ENCODE measurements at regions not wholly inside any gene's neighbourhood (a gene's known extent, or its start where the extent isn't known, plus 50 kb on each side); places are given as distances from the start of the nearest gene placed in this dataset.
"Not testable (repeated sequence)": the region's sequence is repeated elsewhere in the genome, so short reads cannot be mapped to it uniquely, and the experiment has no call there.

GRCh38 chr10:28396331-28396730, 93.5 kb upstream of the MPP7 start:
- no peaks in the 10 kb centered on the region for H3K4me1 ChIP-seq (ENCODE audit: control insufficient read depth, low read depth, low read length)
- no peak overlapping the region for H2BK15ac ChIP-seq (replicated peaks; ENCODE audit: low read depth)
- no peak overlapping the region for H2AK5ac ChIP-seq (ENCODE audit: low read length)
- H3K56ac ChIP-seq (ENCODE audit: low read length): no peak overlapping the region
- DNase-seq: no peak
- H2BK5ac ChIP-seq (ENCODE audit: low read length): no peak overlapping the region
- no peak overlapping the region for H3K23ac ChIP-seq (ENCODE audit: low read length)
- H3K18ac ChIP-seq (ENCODE audit: low read length): no peak overlapping the region
- no peak overlapping the region for H4K5ac ChIP-seq (ENCODE audit: low read length)
- H3K79me2 ChIP-seq (ENCODE audit: control insufficient read depth, insufficient read depth, low read length): no peaks in the 10 kb centered on the region
- no peak overlapping the region for H3K27ac ChIP-seq (ENCODE audit: low read depth, low read length)
- H3K4ac ChIP-seq (ENCODE audit: low read depth, low read length): no peak overlapping the region
- no peak overlapping the region for H3K4me2 ChIP-seq (ENCODE audit: low read length)
- H3K36me3 ChIP-seq (ENCODE audit: control insufficient read depth, insufficient read depth, low read length): no peaks in the 10 kb centered on the region
- WGBS (ENCODE audit: extremely low coverage, insufficient coverage, low lambda C conversion rate): no CpG with 5 or more reads among the region's 4 CpGs
- no peak overlapping the region for H4K8ac ChIP-seq (ENCODE audit: low read depth, low read length)
- H3K27me3 ChIP-seq (ENCODE audit: insufficient read depth, low read length, poor library complexity): no peaks in the 10 kb centered on the region
- no peaks in the 10 kb centered on the region for H3K79me1 ChIP-seq (ENCODE audit: low read length)
- no peak overlapping the region for H3K9ac ChIP-seq (ENCODE audit: low read length)
- H3K4me3 ChIP-seq (ENCODE audit: low read length): no peak overlapping the region
- no peak overlapping the region for H2BK120ac ChIP-seq (ENCODE audit: low read depth, low read length)

- Histone ChIP-seq H3K36me3 (ENCODE audit: control insufficient read depth, insufficient read depth, low read length) (no peaks in the 10 kb centered on the region), H4K8ac (ENCODE audit: low read depth, low read length) (no peak overlapping the region), H3K27me3 (ENCODE audit: insufficient read depth, low read length, poor library complexity) (no peaks in the 10 kb centered on the region), H3K4me3 (ENCODE audit: low read length) (no peak overlapping the region), H3K4me1 (ENCODE audit: control insufficient read depth, low read depth, low read length) (no peaks in the 10 kb centered on the region), H3K4me2 (ENCODE audit: low read length) (no peak overlapping the region), H3K4ac (ENCODE audit: low read depth, low read length) (no peak overlapping the region), H3K27ac (ENCODE audit: low read depth, low read length) (no peak overlapping the region), H3K79me1 (ENCODE audit: low read length) (no peaks in the 10 kb centered on the region), H3K18ac (ENCODE audit: low read length) (no peak overlapping the region), H3K23ac (ENCODE audit: low read length) (no peak overlapping the region), H3K56ac (ENCODE audit: low read length) (no peak overlapping the region), H3K79me2 (ENCODE audit: control insufficient read depth, insufficient read depth, low read length) (no peaks in the 10 kb centered on the region), H4K5ac (ENCODE audit: low read length) (no peak overlapping the region), H2BK120ac (ENCODE audit: low read depth, low read length) (no peak overlapping the region), H2BK5ac (ENCODE audit: low read length) (no peak overlapping the region), H2AK5ac (ENCODE audit: low read length) (no peak overlapping the region), H3K9ac (ENCODE audit: low read length) (no peak overlapping the region), H2BK15ac (replicated peaks; ENCODE audit: low read depth) (no peak overlapping the region)
- WGBS (ENCODE audit: extremely low coverage, insufficient coverage, low lambda C conversion rate): no CpG with 5 or more reads among the region's 6 CpGs
- no peak for DNase-seq
Observed at GRCh38 chr10:28397229-28397628, 94.4 kb upstream of the MPP7 start.

GRCh38 chr10:28400176-28400575, 97.3 kb upstream of the MPP7 start:
- H2BK120ac ChIP-seq (ENCODE audit: low read depth, low read length): no peak overlapping the region
- WGBS (ENCODE audit: extremely low coverage, insufficient coverage, low lambda C conversion rate): no CpG with 5 or more reads among the region's 9 CpGs
- no peak overlapping the region for H3K18ac ChIP-seq (ENCODE audit: low read length)
- H3K4me2 ChIP-seq (ENCODE audit: low read length): no peak overlapping the region
- no peak for DNase-seq
- H2AK5ac ChIP-seq (ENCODE audit: low read length): no peak overlapping the region
- H3K4me1 ChIP-seq (ENCODE audit: control insufficient read depth, low read depth, low read length): no peaks in the 10 kb centered on the region
- no peak overlapping the region for H2BK5ac ChIP-seq (ENCODE audit: low read length)
- H3K4me3 ChIP-seq (ENCODE audit: low read length): no peak overlapping the region
- no peak overlapping the region for H3K23ac ChIP-seq (ENCODE audit: low read length)
- H3K27ac ChIP-seq (ENCODE audit: low read depth, low read length): no peak overlapping the region
- no peaks in the 10 kb centered on the region for H3K79me1 ChIP-seq (ENCODE audit: low read length)
- no peak overlapping the region for H4K8ac ChIP-seq (ENCODE audit: low read depth, low read length)
- no peak overlapping the region for H3K9ac ChIP-seq (ENCODE audit: low read length)
- no peak overlapping the region for H2BK15ac ChIP-seq (replicated peaks; ENCODE audit: low read depth)
- H3K27me3 ChIP-seq (ENCODE audit: insufficient read depth, low read length, poor library complexity): no peaks in the 10 kb centered on the region
- no peak overlapping the region for H4K5ac ChIP-seq (ENCODE audit: low read length)
- no peaks in the 10 kb centered on the region for H3K36me3 ChIP-seq (ENCODE audit: control insufficient read depth, insufficient read depth, low read length)
- H3K4ac ChIP-seq (ENCODE audit: low read depth, low read length): no peak overlapping the region
- H3K56ac ChIP-seq (ENCODE audit: low read length): no peak overlapping the region
- H3K79me2 ChIP-seq (ENCODE audit: control insufficient read depth, insufficient read depth, low read length): no peaks in the 10 kb centered on the region

GRCh38 chr10:28400681-28401080, 97.8 kb upstream of the MPP7 start:
- WGBS (ENCODE audit: extremely low coverage, insufficient coverage, low lambda C conversion rate): no CpG with 5 or more reads among the region's 5 CpGs

GRCh38 chr10:28402611-28403073, 99.8 kb upstream of the MPP7 start:
- WGBS (ENCODE audit: extremely low coverage, insufficient coverage, low lambda C conversion rate): no CpG with 5 or more reads among the region's 7 CpGs
- not testable (repeated sequence) for H2BK5ac ChIP-seq (ENCODE audit: low read length); H4K8ac ChIP-seq (ENCODE audit: low read depth, low read length); DNase-seq; H3K9ac ChIP-seq (ENCODE audit: low read length); H3K79me1 ChIP-seq (ENCODE audit: low read length); H3K4me2 ChIP-seq (ENCODE audit: low read length); H2BK120ac ChIP-seq (ENCODE audit: low read depth, low read length); H3K27me3 ChIP-seq (ENCODE audit: insufficient read depth, low read length, poor library complexity); H3K23ac ChIP-seq (ENCODE audit: low read length); H3K4me1 ChIP-seq (ENCODE audit: control insufficient read depth, low read depth, low read length); H3K4me3 ChIP-seq (ENCODE audit: low read length); H2BK15ac ChIP-seq (replicated peaks; ENCODE audit: low read depth); H3K4ac ChIP-seq (ENCODE audit: low read depth, low read length); H4K5ac ChIP-seq (ENCODE audit: low read length); H2AK5ac ChIP-seq (ENCODE audit: low read length); H3K18ac ChIP-seq (ENCODE audit: low read length); H3K56ac ChIP-seq (ENCODE audit: low read length); H3K79me2 ChIP-seq (ENCODE audit: control insufficient read depth, insufficient read depth, low read length); H3K27ac ChIP-seq (ENCODE audit: low read depth, low read length); H3K36me3 ChIP-seq (ENCODE audit: control insufficient read depth, insufficient read depth, low read length)

More at GRCh38 chr10:28400681-28401080, 97.8 kb upstream of the MPP7 start:
- H3K4me1 ChIP-seq (ENCODE audit: control insufficient read depth, low read depth, low read length): no peaks in the 10 kb centered on the region
- H2BK120ac ChIP-seq (ENCODE audit: low read depth, low read length): no peak overlapping the region
- H3K4me3 ChIP-seq (ENCODE audit: low read length): no peak overlapping the region
- no peak overlapping the region for H2BK5ac ChIP-seq (ENCODE audit: low read length)
- no peak overlapping the region for H3K4me2 ChIP-seq (ENCODE audit: low read length)
- no peak overlapping the region for H3K27ac ChIP-seq (ENCODE audit: low read depth, low read length)
- no peak overlapping the region for H3K18ac ChIP-seq (ENCODE audit: low read length)
- no peak overlapping the region for H3K56ac ChIP-seq (ENCODE audit: low read length)
- H3K9ac ChIP-seq (ENCODE audit: low read length): no peak overlapping the region
- no peak overlapping the region for H3K4ac ChIP-seq (ENCODE audit: low read depth, low read length)
- no peaks in the 10 kb centered on the region for H3K79me1 ChIP-seq (ENCODE audit: low read length)
- H3K23ac ChIP-seq (ENCODE audit: low read length): no peak overlapping the region
- no peak overlapping the region for H4K5ac ChIP-seq (ENCODE audit: low read length)
- no peaks in the 10 kb centered on the region for H3K79me2 ChIP-seq (ENCODE audit: control insufficient read depth, insufficient read depth, low read length)
- DNase-seq: no peak
- H2AK5ac ChIP-seq (ENCODE audit: low read length): no peak overlapping the region
- no peak overlapping the region for H2BK15ac ChIP-seq (replicated peaks; ENCODE audit: low read depth)
- H3K27me3 ChIP-seq (ENCODE audit: insufficient read depth, low read length, poor library complexity): no peaks in the 10 kb centered on the region
- no peaks in the 10 kb centered on the region for H3K36me3 ChIP-seq (ENCODE audit: control insufficient read depth, insufficient read depth, low read length)
- H4K8ac ChIP-seq (ENCODE audit: low read depth, low read length): no peak overlapping the region

- no peaks in the 10 kb centered on the region for H3K79me1 ChIP-seq (ENCODE audit: low read length)
- H2BK120ac ChIP-seq (ENCODE audit: low read depth, low read length): no peak overlapping the region
- H2BK15ac ChIP-seq (replicated peaks; ENCODE audit: low read depth): no peak overlapping the region
- no peak for DNase-seq
- no peak overlapping the region for H3K18ac ChIP-seq (ENCODE audit: low read length)
- no peaks in the 10 kb centered on the region for H3K27me3 ChIP-seq (ENCODE audit: insufficient read depth, low read length, poor library complexity)
- H4K8ac ChIP-seq (ENCODE audit: low read depth, low read length): no peak overlapping the region
- H3K9ac ChIP-seq (ENCODE audit: low read length): no peak overlapping the region
- H3K56ac ChIP-seq (ENCODE audit: low read length): no peak overlapping the region
- no peaks in the 10 kb centered on the region for H3K36me3 ChIP-seq (ENCODE audit: control insufficient read depth, insufficient read depth, low read length)
- H3K23ac ChIP-seq (ENCODE audit: low read length): no peak overlapping the region
- H3K4me2 ChIP-seq (ENCODE audit: low read length): no peak overlapping the region
- no CpG with 5 or more reads among the region's 2 CpGs for WGBS (ENCODE audit: extremely low coverage, insufficient coverage, low lambda C conversion rate)
- H3K4ac ChIP-seq (ENCODE audit: low read depth, low read length): no peak overlapping the region
- no peaks in the 10 kb centered on the region for H3K4me1 ChIP-seq (ENCODE audit: control insufficient read depth, low read depth, low read length)
- no peak overlapping the region for H3K4me3 ChIP-seq (ENCODE audit: low read length)
- H4K5ac ChIP-seq (ENCODE audit: low read length): no peak overlapping the region
- no peak overlapping the region for H2AK5ac ChIP-seq (ENCODE audit: low read length)
- no peaks in the 10 kb centered on the region for H3K79me2 ChIP-seq (ENCODE audit: control insufficient read depth, insufficient read depth, low read length)
- H2BK5ac ChIP-seq (ENCODE audit: low read length): no peak overlapping the region
- no peak overlapping the region for H3K27ac ChIP-seq (ENCODE audit: low read depth, low read length)
Observed at GRCh38 chr10:28403090-28403489, 100.2 kb upstream of the MPP7 start.

All from mesendoderm (in vitro differentiated cells).